Right ventricle myocardium superior (tissue), 1 donor: ENCODE measurements at regions not wholly inside any gene's neighbourhood (a gene's known extent, or its start where the extent isn't known, plus 50 kb on each side); places are given as distances from the start of the nearest gene placed in this dataset.

Source experiments
- ATAC-seq: fragments of 200-7000 bp; cut with Tn5 transposase; one replicate; pipeline ENCODE4 v1.9.1; 2020; ENCODE audit warnings: mild to moderate bottlenecking; ENCODE audit not compliant: poor library complexity
- DNase-seq: peaks from one replicate; pipeline ENCODE4 v3.0.0-alpha.2; 2020
- intact Hi-C: fragments of 100-400 bp; cut with DNase I; formaldehyde crosslinking; loops from one replicate; pipeline ENCODE4 v1.11.2; 2022
- donor health status: DM: no; HTN: yes; CAD: no; lungs with severe emphysema.

- ATAC-seq: no peak
- no peak for DNase-seq
- intact Hi-C loops: no loop called here
Measured at GRCh38 chr5:98997000-98997399, 68.2 kb upstream of the CHD1 start.

GRCh38 chr5:98994611-98995010 lies 65.8 kb upstream of the CHD1 start:
- DNase-seq: no peak
- no peak for ATAC-seq
- intact Hi-C loops: no loop called here

GRCh38 chr5:98993512-98993911 lies 64.7 kb upstream of the CHD1 start:
- no peak for DNase-seq
- no peak for ATAC-seq
- intact Hi-C loops: no loop called here

GRCh38 chr5:98992552-98992951 lies 63.7 kb upstream of the CHD1 start:
- no peak for ATAC-seq
- intact Hi-C loops: no loop called here
- DNase-seq: no peak

GRCh38 chr5:98989727-98990126 lies 60.9 kb upstream of the CHD1 start:
- intact Hi-C loops: no loop called here
- ATAC-seq (no peak), DNase-seq (no peak)

- DNase-seq: no peak
Measured at GRCh38 chr5:98986587-98986986, 57.8 kb upstream of the CHD1 start.

GRCh38 chr5:98982880-98983279 lies 54.1 kb upstream of the CHD1 start:
- no peak for ATAC-seq
- DNase-seq: no peak
- intact Hi-C loops: no loop called here

More at GRCh38 chr5:98986587-98986986, 57.8 kb upstream of the CHD1 start:
- no peak for ATAC-seq
- intact Hi-C loops: no loop called here
